ENCODE measurements at regions not wholly inside any gene's neighbourhood (a gene's known extent, or its start where the extent isn't known, plus 50 kb on each side); places are given as distances from the start of the nearest gene placed in this dataset.

GRCh38 chr13:50382951-50383350 lies 367.7 kb downstream of the KCNRG start:
- TF ChIP-seq POLR2A (IDR thresholded peaks at IDR 0.05; ENCODE audit: low read depth, low read length), result no peak
- TF ChIP-seq POLR2AphosphoS5 (IDR thresholded peaks at IDR 0.05; ENCODE audit: low read depth, low read length), result no peak
- no peak for TF ChIP-seq POU2F2 (IDR thresholded peaks at IDR 0.05; ENCODE audit: low read depth, low read length)

Data from GM12891 (cell line).